ENCODE measurements at regions not wholly inside any gene's neighbourhood (a gene's known extent, or its start where the extent isn't known, plus 50 kb on each side); places are given as distances from the start of the nearest gene placed in this dataset.
"Not testable (repeated sequence)": the region's sequence is repeated elsewhere in the genome, so short reads cannot be mapped to it uniquely, and the experiment has no call there.

DNA sequence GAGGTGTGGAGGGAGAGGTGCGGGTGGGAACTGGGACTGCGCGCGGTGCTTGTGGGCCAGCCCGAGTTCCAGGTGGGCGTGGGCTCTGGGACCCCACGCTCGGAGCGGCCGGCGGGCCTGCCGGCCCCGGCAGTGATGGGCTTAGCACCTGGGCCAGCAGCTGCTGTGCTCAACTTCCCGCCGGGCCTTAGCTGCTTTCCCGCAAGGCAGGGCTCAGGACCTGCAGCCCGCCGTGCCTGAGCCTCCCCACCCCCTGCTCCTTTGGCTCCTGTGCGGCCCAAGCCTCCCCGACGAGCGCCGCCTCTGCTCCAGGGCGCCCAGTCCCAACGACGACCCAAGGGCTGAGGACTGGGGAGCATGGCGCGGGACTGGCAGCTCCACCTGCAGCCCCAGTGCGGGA is 232.7 kb downstream of the FGFR2 start:
- DNase-seq = no peak

DNA sequence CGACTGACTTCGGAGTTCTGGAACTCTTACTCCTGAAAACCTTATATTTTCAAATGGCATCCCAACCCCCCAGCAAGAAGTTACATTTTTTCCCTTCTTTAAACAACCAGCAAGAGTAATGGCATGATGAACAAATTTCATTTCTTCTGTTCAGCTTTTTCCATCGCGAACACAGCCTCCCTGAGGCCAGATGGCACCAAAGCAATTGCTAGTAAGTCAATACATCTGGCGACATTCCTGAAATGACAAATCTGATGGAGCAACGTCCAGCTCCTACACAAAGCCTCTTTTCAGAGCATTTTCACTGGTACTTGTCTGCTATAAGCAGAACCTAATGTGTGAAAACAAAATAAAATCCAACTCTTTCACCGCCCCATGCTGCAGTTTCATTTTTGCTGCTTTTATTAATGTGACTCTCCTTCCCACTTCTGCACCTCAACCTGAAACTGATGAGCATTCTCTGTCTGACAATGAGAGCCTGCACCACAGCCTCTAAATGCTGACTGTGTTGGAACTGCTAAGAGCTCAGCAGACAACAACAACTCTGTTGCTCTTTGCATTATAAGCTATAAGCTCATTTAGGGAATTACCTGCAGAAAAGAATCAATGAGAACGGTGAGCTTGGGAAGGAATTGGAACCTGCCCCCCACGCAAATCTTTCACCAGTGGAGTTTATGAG is 229.8 kb downstream of the FGFR2 start:
- peak in 5 of 56 donors; percentile 0 to 8 (median 2) for DNase-seq

DNA sequence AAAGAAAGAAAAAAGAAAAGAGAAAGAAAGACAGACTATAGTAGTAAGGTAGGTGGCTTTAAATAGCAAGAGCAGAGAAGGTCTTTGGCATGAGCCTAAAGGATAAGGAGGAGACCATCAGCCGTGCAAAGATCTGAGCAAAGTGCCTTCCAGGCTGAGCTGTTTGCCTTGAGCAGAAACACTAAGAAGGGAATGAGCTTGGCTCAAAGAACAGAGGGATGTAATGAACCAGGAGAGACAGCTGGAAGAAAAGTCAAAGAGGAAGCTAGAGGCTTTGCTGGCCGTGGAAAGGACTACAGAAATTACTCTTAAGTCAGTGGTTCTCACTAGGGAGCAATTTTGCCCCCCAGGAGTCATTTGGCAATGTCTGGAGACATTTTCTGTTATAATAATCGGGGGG is 228.6 kb downstream of the FGFR2 start:
- no peak for DNase-seq

DNA sequence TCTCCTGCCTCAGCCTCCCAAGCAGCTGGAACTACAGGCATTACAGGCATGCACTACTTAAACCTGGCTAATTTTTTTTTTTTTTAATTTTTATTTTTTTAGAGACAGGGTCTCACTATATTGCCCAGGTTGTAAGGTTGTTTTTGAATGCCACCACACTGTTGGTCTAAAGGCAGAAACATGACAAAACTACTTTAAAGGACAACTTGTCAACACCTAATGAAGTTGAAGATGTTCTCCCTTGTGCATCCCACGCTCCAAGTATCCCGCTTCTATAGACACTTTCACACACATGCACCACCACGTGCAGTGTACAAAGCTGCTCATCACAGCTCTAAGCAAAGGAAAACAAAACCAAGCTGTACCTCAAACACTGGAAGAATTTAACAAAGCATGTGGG is 226.4 kb downstream of the FGFR2 start:
- DNase-seq = no peak

DNA sequence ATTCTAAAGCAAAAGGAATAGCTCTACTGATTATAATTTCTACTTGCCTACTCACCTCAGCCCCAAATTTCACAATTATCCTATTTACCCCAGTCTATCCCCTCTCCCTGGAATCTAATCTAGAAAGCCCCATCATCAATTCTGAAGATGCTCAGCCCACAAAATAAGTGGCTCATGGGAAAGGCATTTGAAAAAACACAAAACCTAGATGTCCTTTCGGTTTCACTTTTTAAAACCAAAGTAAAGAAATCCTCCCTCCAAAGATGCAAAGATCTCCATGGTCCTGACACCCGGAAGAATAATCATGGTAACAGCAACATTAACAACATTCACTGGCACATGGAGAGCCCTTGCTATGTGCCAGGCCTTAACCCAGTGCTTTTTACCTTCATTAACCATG is 224.8 kb downstream of the FGFR2 start:
- no peak for DNase-seq

DNA sequence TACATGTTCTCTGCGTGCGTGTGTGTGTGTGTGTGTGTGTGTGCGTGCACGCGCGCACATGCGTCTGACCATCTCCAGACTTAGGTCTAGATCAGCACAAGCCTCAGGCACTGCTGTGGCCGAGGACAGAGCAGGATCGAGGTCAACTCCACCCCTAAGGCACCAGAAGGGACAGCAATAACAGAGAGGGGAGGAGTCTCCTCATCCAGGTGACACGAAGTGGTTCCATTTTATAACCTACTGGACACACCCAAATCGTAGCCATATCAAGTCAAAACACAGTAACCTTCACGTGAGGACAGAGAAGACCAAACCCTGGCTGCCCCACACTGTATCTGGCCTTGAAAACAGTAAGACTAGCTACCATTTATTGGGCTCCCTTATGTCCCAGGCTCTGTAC is 224.1 kb downstream of the FGFR2 start:
- no peak for DNase-seq

DNA sequence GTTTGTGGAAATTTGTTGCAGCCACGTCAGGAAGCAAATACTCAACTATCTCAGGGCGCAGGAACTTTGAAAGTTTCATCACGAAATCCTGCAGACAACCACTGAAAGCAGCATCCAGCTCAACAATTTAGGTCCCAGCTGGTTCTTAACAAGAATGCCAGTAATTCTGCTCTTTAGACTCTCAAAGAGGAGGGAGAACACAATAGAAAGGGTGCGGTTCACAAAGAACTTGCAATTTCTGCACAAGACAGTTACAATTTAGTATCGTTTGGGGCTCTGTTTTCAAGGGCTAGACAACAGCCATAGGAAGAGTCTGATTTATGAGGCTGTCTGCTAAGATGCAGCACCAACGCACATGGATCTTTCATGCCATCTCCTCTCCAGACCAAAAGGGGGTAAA is 223.1 kb downstream of the FGFR2 start:
- no peak for DNase-seq

DNA sequence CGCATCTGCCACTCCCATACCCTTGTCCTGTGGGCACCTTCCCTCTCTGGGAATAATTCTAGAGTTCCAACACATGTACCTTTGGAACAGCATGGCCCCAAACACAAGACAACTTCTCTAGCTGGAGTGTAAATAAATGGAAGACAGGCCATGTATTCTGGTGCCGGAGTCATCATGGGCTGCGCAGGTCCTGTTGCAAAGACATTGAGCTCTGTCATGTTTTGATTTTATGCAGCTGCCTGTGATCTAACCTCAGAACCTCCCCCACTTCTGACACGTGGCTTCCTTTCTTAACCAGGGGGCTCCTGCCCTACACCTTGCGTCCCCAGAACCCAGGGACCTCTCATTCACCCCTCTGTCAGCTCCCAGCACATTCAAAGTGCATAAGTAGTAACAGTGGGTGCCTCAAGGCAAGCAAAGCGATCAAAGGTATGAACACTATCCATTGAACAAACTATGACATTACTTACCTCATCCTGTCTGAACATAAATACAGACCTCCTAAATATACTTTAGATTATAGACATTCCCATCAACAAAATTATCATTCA is 219.9 kb downstream of the FGFR2 start:
- no peak for DNase-seq

DNA sequence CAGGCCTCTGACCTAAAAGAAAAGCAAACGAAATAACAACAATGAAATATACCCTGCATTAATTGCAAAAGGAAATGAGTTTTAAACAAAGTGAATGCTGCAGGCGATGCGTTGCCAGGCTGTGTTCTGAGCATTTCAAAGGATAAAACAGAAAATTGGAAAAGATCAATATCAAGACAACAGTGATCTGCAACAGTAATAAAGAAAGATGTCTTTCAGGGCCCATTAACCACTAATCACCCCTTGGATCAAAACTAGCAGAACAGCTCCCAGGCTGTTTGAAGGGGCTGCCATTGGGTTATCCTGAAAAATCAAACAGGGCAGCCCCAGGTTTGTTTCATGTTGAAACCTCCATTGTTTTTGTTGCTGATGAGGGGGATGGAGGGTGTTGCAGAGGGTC is 219.2 kb downstream of the FGFR2 start:
- no peak for DNase-seq

DNA sequence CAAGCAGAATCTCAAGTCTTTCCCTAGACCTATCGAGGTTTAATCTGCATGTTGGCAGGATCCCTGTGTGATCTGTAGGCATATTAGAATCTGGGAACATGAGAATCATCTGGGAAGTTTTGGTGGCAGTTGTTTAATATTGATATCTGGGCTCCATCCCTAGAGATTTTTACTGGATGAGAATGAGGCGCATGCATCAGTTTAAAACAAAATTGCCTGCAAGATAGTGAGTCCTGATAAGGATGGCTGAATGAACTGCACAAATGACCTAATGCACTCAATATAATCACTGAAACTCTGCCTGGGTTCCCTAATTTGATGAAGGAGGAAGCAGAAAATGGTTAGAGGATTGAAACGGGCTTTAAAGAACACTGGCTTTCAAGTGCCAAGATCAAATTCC is 218.0 kb downstream of the FGFR2 start:
- DNase-seq = no peak

DNA sequence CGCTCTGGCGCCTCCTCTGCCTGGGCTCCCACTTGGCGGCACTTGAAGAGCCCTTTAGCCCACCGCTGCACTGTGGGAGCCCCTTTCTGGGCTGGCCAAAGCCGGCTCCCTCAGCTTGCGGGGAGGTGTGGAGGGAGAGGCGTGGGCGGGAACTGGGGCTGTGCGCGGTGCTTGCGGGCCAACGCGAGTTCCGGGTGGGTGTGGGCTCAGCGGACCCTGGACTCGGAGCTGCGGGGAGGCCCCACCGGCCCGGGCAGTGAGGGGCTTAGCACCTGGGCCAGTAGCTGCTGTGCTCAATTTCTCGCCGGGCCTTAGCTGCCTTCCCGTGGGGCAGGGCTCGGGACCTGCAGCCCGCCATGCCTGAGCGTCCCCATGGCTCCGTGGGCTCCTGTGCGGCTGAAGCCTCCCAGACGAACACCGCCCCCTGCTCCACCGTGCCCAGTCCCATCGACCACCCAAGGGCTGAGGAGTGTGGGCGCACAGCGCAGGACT is 216.2 kb downstream of the FGFR2 start:
- not testable (repeated sequence) for DNase-seq

DNA sequence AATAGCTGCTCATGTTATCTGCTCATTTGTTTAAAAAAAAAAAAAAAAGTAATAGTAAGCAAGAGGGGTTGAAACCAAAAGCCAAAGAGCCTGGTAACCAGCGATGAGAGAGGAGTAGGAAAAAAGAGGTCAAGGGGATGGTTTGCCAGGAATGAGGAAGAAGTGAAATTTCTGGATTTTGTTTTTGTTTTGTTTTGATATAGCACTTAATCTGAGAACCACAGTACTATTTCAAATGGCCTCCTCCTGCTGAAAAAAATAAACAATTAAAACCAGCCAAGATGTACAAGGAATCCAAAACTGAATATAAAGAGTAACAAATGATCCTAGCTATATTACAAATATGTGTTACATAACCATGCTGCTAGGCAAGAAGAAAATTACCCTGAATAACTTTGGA is 213.1 kb downstream of the FGFR2 start:
- DNase-seq = no peak

DNA sequence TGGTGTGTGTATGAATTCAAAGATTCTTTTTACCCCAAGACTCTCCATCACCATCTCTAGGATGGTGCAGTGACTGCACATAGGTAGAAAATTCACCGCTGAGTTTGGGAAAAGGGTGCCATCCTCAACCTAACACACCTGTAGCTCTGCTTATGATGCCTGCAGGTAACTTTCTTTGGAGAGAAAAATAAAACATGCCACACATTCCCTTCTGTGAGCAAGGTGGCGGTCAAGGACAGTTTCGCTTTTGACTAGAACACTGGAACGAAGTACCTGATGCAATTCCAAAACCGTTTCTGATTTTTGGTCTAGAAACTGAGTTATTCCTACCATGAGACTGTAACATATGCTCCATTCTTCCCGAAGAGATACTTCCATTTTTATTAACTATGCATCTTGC is 205.6 kb downstream of the FGFR2 start:
- no peak for DNase-seq

DNA sequence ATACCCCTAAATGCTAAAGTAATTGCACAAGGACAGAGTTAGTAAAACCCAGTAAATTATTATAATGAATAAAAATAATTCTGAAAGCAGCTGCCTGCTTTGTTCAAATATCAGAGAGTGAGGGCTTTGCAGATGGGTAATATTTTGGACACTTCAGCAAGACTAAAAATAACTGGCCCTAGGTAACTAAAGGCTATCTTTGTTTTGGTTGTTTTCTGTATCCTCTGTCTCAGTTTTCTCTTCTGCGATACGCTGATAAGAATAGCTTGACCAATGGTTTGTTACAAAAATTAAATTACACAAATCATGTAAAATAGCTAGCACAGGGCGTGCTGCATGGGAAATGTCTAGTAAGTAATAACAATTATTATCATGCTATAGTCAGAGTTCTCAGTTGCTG is 204.7 kb downstream of the FGFR2 start:
- DNase-seq = no peak

DNA sequence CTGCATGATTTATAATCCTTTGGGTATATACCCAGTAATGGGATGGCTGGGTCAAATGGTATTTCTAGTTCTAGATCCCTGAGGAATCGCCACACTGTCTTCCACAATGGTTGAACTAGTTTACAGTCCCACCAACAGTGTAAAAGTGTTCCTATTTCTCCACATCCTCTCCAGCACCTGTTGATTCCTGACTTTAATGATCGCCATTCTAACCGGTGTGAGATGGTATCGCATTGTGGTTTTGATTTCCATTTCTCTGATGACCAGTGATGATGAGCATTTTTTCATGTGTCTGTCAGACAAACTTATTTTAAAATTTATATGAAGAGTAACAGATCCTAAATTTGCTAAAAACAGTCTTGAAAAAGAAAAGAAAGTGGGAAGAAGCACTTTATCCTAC is 197.7 kb downstream of the FGFR2 start:
- DNase-seq = not testable (repeated sequence)

DNA sequence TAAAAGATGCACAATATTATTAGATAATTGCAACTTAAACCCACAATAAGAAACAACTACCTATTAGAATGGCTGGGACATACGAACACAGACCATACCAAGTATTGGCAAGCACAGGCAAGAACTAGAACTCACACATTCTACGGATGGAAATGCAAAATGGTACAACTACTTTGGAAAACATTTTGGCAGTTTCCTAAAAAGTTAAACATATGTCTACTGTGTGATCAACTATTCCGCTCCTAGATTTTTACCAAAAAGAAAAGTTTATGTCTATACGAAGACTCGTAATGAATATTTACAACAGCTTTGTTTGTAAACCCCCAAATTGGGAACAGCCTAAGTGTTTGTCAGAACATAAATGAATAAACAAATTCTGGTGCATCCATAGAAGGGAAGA is 194.7 kb downstream of the FGFR2 start:
- DNase-seq = no peak

DNA sequence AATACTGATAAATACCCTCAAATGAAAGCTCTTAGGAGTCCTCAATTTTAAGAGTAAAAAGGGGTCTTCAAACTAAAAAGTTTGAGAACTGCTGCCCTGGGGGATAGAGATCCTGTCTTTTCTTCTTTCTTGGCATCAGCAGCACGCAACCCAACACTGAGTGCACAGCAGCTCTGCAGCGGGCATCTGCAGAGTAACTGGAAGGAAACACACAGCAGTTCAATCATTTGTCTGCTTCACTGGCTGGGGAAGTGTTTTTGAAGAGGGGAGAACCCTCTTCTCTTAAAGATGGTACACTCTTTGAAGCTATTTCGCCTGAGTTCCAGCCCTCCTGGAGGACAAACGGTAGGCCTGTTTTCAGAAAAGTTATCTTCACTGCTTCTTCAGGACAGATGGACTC is 193.6 kb downstream of the FGFR2 start:
- DNase-seq = no peak

DNA sequence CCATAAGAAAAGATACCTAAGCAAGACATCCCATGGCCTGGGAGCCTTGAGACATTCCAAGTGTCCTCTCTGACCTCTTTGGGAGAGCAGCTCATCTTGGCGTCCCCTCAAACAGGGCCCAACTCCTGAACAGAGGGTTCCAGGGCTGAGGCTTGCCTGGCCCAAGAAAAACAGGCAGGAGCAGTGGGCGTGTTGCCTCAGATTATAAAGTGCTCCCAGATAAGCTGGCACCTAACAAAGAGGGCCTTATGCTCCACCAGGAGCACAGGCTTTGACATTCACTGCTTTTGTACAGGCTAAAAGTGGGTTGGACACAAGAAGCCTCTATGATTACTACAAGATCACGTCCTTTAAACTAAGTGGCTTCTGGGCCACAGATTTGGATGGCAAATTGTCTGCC is 193.1 kb downstream of the FGFR2 start:
- DNase-seq = no peak

DNA sequence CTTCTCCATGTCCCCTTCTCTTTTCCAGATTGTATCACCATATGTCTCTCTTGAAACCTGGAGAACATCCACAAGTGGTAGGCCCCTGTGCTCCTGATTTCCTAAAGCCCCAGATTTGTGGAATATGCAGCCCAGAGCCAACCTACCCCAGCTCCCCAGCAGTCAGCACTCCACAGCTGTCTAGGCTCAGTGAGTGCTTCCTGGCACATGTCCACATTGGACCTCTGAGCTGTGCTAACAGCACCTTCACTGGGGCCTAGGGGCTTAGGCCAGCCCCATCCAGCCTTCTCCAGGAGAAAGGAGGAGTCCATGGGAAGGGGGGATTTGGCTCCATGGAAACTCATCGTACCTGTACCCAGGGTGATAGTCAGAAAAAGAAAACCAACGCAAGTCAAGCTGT is 192.7 kb downstream of the FGFR2 start:
- no peak for DNase-seq

DNA sequence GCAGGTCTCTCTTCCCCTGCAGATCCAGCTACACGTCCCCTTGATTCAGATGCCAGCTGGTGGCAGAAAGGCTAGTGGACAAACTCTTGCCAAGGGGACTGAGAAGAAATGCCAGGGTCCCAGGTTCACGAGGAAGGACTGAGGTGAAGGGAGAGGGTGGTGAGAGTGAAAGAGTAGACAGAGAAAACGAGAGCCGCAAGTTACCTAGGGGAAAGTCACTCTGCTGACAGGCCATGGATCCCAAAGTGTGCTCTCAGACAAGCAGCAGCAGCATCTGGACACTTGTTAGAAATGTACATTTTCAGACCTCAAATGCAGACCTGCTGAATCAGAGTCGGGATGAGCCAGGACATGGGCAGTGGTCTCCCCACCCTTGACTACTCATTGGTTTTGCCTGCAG is 192.3 kb downstream of the FGFR2 start:
- DNase-seq = no peak

DNA sequence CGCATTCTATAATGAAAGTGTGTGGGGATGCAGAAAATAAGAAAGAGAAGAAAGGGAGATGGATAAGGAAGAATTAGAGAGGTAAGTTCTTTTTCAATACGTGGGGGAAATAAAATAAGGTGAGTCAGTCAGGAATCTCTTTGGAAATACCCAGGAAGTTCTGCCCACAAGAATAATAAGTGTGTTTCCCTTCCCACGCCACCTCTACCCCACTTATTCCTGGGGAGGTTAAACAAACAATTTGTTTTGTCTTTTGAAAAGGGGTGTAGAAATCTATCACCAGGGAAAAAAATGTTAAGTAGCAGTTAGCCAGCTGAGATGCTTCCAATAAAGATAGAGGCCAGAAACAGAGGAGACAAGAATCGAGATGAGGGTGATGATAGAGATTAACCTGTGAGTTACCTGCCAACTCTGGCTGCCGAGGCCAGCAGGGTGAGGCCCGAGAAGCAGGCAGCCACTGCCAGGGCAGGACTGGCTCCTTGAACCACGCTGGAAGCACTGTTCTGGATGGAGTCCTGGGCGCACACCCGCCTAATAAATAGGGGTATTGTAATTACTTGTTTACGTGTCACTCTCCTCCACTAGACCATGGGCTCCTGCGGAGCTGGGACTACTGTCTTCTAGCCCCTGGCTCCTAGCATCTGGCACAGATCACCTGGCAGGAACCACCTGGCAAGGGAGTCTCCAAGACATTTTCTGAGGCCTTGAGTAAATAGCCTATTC is 191.3 kb downstream of the FGFR2 start:
- DNase-seq = peak in 24 of 56 donors; percentile 4 to 52 (median 27)

DNA sequence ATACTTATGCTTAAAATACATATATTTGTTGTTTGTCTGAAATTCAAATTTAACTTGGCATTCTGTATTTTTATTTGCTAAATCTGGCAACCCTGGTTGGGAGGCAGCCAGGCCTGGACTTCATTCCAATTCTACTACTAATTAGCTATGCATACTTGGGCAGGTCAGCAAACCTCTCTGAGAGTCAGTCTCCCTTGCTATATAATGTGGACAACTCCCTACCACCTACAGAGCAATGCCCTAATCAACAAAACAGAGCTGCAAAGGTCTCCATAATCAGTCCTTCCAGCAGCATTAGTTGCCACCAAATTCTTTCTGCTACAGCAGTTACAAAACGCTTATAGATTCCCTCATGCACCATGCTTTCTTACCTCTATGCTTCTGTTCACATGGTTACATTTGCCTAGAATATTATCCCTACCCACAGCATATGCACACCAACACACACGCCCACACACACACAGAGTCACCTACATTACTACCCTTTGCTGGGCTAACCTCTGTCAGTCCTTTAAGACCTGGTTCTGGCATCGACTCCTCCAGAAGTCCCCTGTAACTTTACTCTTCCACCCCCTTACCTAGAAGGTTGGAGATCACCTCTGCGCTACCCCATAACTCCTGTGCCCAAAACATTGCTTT is 188.7 kb downstream of the FGFR2 start:
- DNase-seq = no peak

Measured in nucleus accumbens (tissue), 56 donors.